Neural progenitor cell (in vitro differentiated cells): ENCODE measurements at regions not wholly inside any gene's neighbourhood (a gene's known extent, or its start where the extent isn't known, plus 50 kb on each side); places are given as distances from the start of the nearest gene placed in this dataset.
"Not testable (repeated sequence)": the region's sequence is repeated elsewhere in the genome, so short reads cannot be mapped to it uniquely, and the experiment has no call there.

Source experiments
- DNase-seq: peaks from one replicate; pipeline ENCODE4 v3.0.0-alpha.2; 2016; ENCODE audit warnings: low spot score
- H2AFZ ChIP-seq: fragments of 200-600 bp; sonication (generic); replicated peaks from 2 replicates; pipeline ENCODE4 v1.6.1; 2016; ENCODE audit warnings: antibody characterized with exemption
- H3F3A ChIP-seq: fragments of 200-600 bp; sonication (generic); 2 replicates; pipeline ENCODE4 v1.6.1; 2016; ENCODE audit warnings: antibody characterized with exemption, low read depth
- H3K27ac ChIP-seq: fragments of 200-600 bp; sonication (generic); 2 replicates; pipeline ENCODE4 v1.5.1; 2016; ENCODE audit warnings: mild to moderate bottlenecking
- H3K27me3 ChIP-seq: fragments of 200-600 bp; sonication (generic); 2 replicates; pipeline ENCODE4 v1.6.1; 2016; ENCODE audit warnings: mild to moderate bottlenecking, moderate library complexity
- H3K36me3 ChIP-seq: fragments of 200-600 bp; sonication (generic); 2 replicates; pipeline ENCODE4 v1.5.1; 2016
- H3K4me1 ChIP-seq: fragments of 200-600 bp; sonication (generic); 2 replicates; pipeline ENCODE4 v1.6.1; 2016; ENCODE audit warnings: mixed run types
- H3K4me2 ChIP-seq: fragments of 200-600 bp; sonication (generic); 2 replicates; pipeline ENCODE4 v1.6.1; 2016
- H3K4me3 ChIP-seq: fragments of 200-600 bp; sonication (generic); 2 replicates; pipeline ENCODE4 v1.5.1; 2016
- H3K79me2 ChIP-seq: fragments of 200-600 bp; sonication (generic); 2 replicates; pipeline ENCODE4 v1.6.1; 2016; ENCODE audit warnings: low read depth
- H3K9ac ChIP-seq: fragments of 200-600 bp; sonication (generic); 2 replicates; pipeline ENCODE4 v1.6.1; 2016
- H3K9me3 ChIP-seq: fragments of 200-600 bp; sonication (generic); 2 replicates; pipeline ENCODE4 v1.5.1; 2016; ENCODE audit warnings: low read depth
- H4K20me1 ChIP-seq: fragments of 200-600 bp; sonication (generic); 2 replicates; pipeline ENCODE4 v1.6.1; 2016; ENCODE audit warnings: low read depth
- H3K27ac Mint-ChIP-seq: 3 replicates; pipeline ENCODE4 v1.8.0; 2021; ENCODE audit warnings: mixed read lengths
- H3K27me3 Mint-ChIP-seq: 2 replicates; pipeline ENCODE4 v1.8.0; 2022; ENCODE audit warnings: low read depth, mild to moderate bottlenecking, inconsistent platforms, moderate library complexity, mixed read lengths; ENCODE audit not compliant: insufficient read depth
- H3K36me3 Mint-ChIP-seq: 3 replicates; pipeline ENCODE4 v1.8.0; 2021; ENCODE audit warnings: mixed read lengths
- H3K4me1 Mint-ChIP-seq: 3 replicates; pipeline ENCODE4 v1.8.0; 2021; ENCODE audit warnings: mixed read lengths
- H3K4me3 Mint-ChIP-seq: 3 replicates; pipeline ENCODE4 v1.8.0; 2021; ENCODE audit warnings: mild to moderate bottlenecking, moderate library complexity, mixed read lengths
- H3K9me3 Mint-ChIP-seq: 3 replicates; pipeline ENCODE4 v1.8.0; 2020; ENCODE audit warnings: mixed read lengths
- EZH2 ChIP-seq: fragments of 200-600 bp; sonication (generic); IDR thresholded peaks from 2 replicates; pipeline ENCODE4 v1.6.1; 2017; ENCODE audit warnings: antibody characterized with exemption, mild to moderate bottlenecking, moderate library complexity
- EZH2phosphoT487 ChIP-seq: fragments of 200-600 bp; sonication (generic); IDR thresholded peaks from 2 replicates; pipeline ENCODE4 v1.6.1; 2017; ENCODE audit warnings: antibody characterized with exemption
- TF ChIP-seq, protein P1 (sequence below): fragments of 200-600 bp; sonication (generic); IDR thresholded peaks from 2 replicates; pipeline ENCODE4 v1.5.1; 2017; ENCODE audit warnings: antibody characterized with exemption, mild to moderate bottlenecking

DNA sequence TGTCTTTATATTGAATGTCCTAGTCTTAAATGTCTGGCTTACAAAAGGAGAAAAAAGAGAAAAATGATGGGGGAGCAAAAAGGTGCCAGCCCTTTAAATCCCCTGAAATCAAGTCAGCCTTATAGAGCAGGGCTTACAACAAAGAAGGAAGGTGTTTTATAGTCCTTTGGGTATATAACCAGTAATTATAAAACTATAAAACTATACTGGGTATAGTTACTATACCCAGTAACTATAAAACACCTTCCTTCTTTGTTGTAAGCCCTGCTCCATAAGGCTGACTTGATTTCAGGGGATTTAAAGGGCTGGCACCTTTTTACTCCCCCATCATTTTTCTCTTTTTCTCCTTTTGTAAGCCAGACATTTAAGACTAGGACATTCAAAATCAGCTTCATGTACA is 598.0 kb upstream of the SEMA6D start:
- Mint-ChIP-seq H3K36me3 (no peaks in the 10 kb centered on the region), H3K4me1 (no peaks in the 10 kb centered on the region), H3K27ac (no peak overlapping the region), H3K4me3 (no peak overlapping the region), H3K9me3 (peaks cover 4% of the 10 kb centered on the region), H3K27me3 (no peaks in the 10 kb centered on the region)
- Histone ChIP-seq H3K9me3 (no peaks in the 10 kb centered on the region), H3K9ac (no peak overlapping the region), H3K4me2 (no peak overlapping the region), H4K20me1 (no peaks in the 10 kb centered on the region), H3K36me3 (no peaks in the 10 kb centered on the region), H3K4me1 (no peaks in the 10 kb centered on the region), H3K4me3 (no peak overlapping the region), H3K79me2 (no peaks in the 10 kb centered on the region), H3K27me3 (no peaks in the 10 kb centered on the region), H3K27ac (no peak overlapping the region), H2AFZ (no peak overlapping the region), H3F3A (no peaks in the 10 kb centered on the region)
- DNase-seq = no peak
- TF ChIP-seq EZH2phosphoT487 (no peak), EZH2 (no peak)
- TF ChIP-seq, protein P1, sequence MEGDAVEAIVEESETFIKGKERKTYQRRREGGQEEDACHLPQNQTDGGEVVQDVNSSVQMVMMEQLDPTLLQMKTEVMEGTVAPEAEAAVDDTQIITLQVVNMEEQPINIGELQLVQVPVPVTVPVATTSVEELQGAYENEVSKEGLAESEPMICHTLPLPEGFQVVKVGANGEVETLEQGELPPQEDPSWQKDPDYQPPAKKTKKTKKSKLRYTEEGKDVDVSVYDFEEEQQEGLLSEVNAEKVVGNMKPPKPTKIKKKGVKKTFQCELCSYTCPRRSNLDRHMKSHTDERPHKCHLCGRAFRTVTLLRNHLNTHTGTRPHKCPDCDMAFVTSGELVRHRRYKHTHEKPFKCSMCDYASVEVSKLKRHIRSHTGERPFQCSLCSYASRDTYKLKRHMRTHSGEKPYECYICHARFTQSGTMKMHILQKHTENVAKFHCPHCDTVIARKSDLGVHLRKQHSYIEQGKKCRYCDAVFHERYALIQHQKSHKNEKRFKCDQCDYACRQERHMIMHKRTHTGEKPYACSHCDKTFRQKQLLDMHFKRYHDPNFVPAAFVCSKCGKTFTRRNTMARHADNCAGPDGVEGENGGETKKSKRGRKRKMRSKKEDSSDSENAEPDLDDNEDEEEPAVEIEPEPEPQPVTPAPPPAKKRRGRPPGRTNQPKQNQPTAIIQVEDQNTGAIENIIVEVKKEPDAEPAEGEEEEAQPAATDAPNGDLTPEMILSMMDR = no peak

DNA sequence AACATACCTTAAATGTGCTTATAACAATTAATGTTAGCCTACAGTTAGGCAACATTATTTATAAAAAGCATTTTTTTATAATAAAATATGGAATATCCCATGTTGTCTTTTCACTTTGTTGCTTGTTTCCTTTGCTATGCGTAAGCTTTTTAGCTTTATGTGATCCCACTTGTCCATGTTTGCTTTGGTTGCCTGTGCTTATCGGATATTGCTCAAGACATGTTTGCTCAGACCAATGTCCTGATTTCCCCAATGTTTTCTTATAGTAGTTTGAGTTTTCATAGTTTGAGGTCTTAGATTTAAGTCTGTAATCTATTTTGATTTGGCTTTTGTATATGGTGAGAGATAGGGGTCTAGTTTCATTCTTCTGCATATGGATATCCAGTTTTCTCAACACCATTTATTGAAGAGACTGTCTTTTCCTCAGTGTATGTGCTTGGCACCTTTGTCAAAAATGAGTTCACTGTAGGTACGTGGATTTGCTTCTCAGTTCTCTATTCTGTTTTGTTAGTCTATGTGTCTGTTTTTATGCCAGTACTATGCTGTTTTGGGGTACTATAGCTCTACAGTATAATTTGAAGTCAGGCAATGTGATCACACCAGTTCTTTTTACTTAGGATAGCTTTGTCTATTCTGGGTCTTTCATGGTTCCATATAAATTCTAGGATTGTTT is 592.7 kb upstream of the SEMA6D start:
- Histone ChIP-seq H3K27ac (no peak overlapping the region), H3K9ac (no peak overlapping the region), H3K4me1 (no peaks in the 10 kb centered on the region), H4K20me1 (no peaks in the 10 kb centered on the region), H3K4me2 (no peak overlapping the region), H3F3A (no peaks in the 10 kb centered on the region), H3K36me3 (no peaks in the 10 kb centered on the region), H3K27me3 (no peaks in the 10 kb centered on the region), H3K4me3 (no peak overlapping the region), H2AFZ (no peak overlapping the region), H3K79me2 (no peaks in the 10 kb centered on the region), H3K9me3 (no peaks in the 10 kb centered on the region)
- Mint-ChIP-seq H3K27ac (no peak overlapping the region), H3K27me3 (no peaks in the 10 kb centered on the region), H3K4me1 (no peaks in the 10 kb centered on the region), H3K9me3 (peaks cover 17% of the 10 kb centered on the region), H3K4me3 (no peak overlapping the region), H3K36me3 (no peaks in the 10 kb centered on the region)
- no peak for TF ChIP-seq EZH2phosphoT487
- no peak for TF ChIP-seq EZH2
- no peak for DNase-seq

DNA sequence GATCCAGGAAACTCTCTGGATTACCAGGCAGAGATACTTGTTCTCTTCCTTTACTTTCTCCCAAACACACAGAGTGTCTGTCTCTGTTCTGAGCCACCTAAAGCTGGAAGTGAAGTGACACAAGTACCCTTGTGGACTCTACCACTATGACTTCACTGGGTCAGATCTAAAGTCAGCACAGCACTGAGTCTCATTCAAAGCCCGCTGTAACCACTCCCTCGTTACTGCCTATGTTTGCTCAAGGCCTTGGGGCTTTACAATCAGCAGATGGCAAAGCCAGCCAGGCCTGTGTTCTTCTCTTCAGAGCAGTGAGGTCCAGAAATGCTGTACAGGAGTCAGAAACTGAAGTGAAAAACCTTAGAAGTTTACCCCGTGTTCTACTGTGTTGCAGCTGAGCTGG is 588.3 kb upstream of the SEMA6D start:
- H3K4me1 Mint-ChIP-seq = no peaks in the 10 kb centered on the region
- no peak overlapping the region for H3K4me3 ChIP-seq
- H3K9me3 Mint-ChIP-seq = peaks cover 22% of the 10 kb centered on the region
- no peak overlapping the region for H3K27ac Mint-ChIP-seq
- no peaks in the 10 kb centered on the region for H3F3A ChIP-seq
- H2AFZ ChIP-seq = no peak overlapping the region
- DNase-seq = no peak
- TF ChIP-seq EZH2phosphoT487 = no peak
- no peaks in the 10 kb centered on the region for H3K27me3 ChIP-seq
- no peaks in the 10 kb centered on the region for H3K4me1 ChIP-seq
- no peak overlapping the region for H3K4me3 Mint-ChIP-seq
- no peaks in the 10 kb centered on the region for H4K20me1 ChIP-seq
- no peaks in the 10 kb centered on the region for H3K9me3 ChIP-seq
- no peak overlapping the region for H3K27ac ChIP-seq
- no peak overlapping the region for H3K9ac ChIP-seq
- H3K36me3 ChIP-seq = no peaks in the 10 kb centered on the region
- no peak overlapping the region for H3K4me2 ChIP-seq
- no peaks in the 10 kb centered on the region for H3K36me3 Mint-ChIP-seq
- no peaks in the 10 kb centered on the region for H3K79me2 ChIP-seq
- no peaks in the 10 kb centered on the region for H3K27me3 Mint-ChIP-seq

DNA sequence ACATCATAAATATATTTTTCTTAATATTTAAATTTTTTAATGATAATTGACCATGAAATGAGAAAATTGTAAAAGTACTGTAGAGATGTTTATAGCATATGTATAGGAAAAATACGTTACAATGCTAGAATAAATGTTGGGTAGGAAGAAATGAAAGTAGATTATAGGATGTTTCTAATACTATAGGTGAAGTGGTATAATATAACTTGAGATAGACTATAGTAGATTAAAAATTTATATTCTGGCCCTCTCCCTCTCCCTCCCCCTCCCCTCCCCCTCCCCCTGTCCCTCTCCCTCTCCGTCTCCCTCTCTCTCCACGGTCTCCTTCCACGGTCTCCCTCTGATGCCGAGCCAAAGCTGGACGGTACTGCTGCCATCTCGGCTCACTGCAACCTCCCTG is 585.9 kb upstream of the SEMA6D start:
- not testable (repeated sequence) for H3K9ac ChIP-seq, H3K4me3 Mint-ChIP-seq, H3K9me3 ChIP-seq, H4K20me1 ChIP-seq, DNase-seq, H3K4me3 ChIP-seq, H3K4me1 ChIP-seq, H3K27me3 ChIP-seq, H3K36me3 Mint-ChIP-seq, H3K27me3 Mint-ChIP-seq, H3K79me2 ChIP-seq, H3K4me1 Mint-ChIP-seq, H3K4me2 ChIP-seq, H3K36me3 ChIP-seq, H3K27ac ChIP-seq, H3K27ac Mint-ChIP-seq, H3F3A ChIP-seq, H2AFZ ChIP-seq
- peaks cover 26% of the 10 kb centered on the region for H3K9me3 Mint-ChIP-seq

DNA sequence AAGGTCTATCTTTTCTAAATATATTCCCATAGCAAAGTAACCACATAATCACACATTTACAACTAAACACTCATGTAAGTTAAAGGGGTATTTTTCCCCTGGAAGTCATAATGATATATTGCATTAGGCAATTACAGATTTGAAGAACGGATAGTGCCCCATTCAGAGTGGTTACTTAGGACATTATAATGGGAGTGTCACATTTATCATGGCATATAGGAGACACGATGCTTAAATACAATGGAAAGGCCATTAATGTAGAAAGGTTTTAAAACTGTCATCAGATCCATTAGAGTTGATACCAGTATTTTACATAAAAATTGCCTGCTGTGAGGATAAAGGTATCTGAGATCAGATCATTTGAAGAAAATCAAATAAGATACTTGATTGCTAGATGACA is 582.0 kb upstream of the SEMA6D start:
- H3K4me3 ChIP-seq = no peak overlapping the region
- no peaks in the 10 kb centered on the region for H3K36me3 ChIP-seq
- H3K27ac Mint-ChIP-seq = no peak overlapping the region
- H3K36me3 Mint-ChIP-seq = no peaks in the 10 kb centered on the region
- H4K20me1 ChIP-seq = no peaks in the 10 kb centered on the region
- H3K4me3 Mint-ChIP-seq = no peak overlapping the region
- DNase-seq = no peak
- TF ChIP-seq, protein P1 = no peak
- TF ChIP-seq EZH2phosphoT487 (no peak), EZH2 (no peak)
- H3K4me1 ChIP-seq = no peaks in the 10 kb centered on the region
- H3K9ac ChIP-seq = no peak overlapping the region
- no peaks in the 10 kb centered on the region for H3K27me3 Mint-ChIP-seq
- no peak overlapping the region for H3K27ac ChIP-seq
- peaks cover 12% of the 10 kb centered on the region for H3K9me3 Mint-ChIP-seq
- H3K27me3 ChIP-seq = no peaks in the 10 kb centered on the region
- H3K9me3 ChIP-seq = no peaks in the 10 kb centered on the region
- H2AFZ ChIP-seq = no peak overlapping the region
- H3F3A ChIP-seq = no peaks in the 10 kb centered on the region
- no peak overlapping the region for H3K4me2 ChIP-seq
- H3K4me1 Mint-ChIP-seq = no peaks in the 10 kb centered on the region
- no peaks in the 10 kb centered on the region for H3K79me2 ChIP-seq
